H1 (cell line): ENCODE measurements at regions not wholly inside any gene's neighbourhood (a gene's known extent, or its start where the extent isn't known, plus 50 kb on each side); places are given as distances from the start of the nearest gene placed in this dataset.

Experiments
- BACH1 ChIP-seq: IDR thresholded peaks from 2 replicates; pipeline ENCODE4 v1.6.1; 2012; ENCODE audit warnings: low read length, improper control_type of control experiment
- CEBPB ChIP-seq: IDR thresholded peaks from 2 replicates; pipeline ENCODE4 v1.6.1; 2012; ENCODE audit warnings: low read depth, low read length
- CREB1 ChIP-seq: IDR thresholded peaks from 2 replicates; pipeline ENCODE4 v1.6.1; 2012; ENCODE audit warnings: inconsistent platforms
- NANOG ChIP-seq: IDR thresholded peaks from 2 replicates; pipeline ENCODE4 v1.6.1; 2011; ENCODE audit warnings: low read length, low read depth, mild to moderate bottlenecking, inconsistent platforms; ENCODE audit not compliant: insufficient read depth, poor library complexity, severe bottlenecking
- POU5F1 ChIP-seq: IDR thresholded peaks from 2 replicates; pipeline ENCODE4 v1.6.1; 2011; ENCODE audit warnings: low read depth, mild to moderate bottlenecking, low read length, moderate library complexity
- RAD21 ChIP-seq, 2 experiments: IDR thresholded peaks in 1 of 2; conservative IDR thresholded peaks in 1 of 2; 2 replicates each; pipeline ENCODE4 v1.6.1; 2011; ENCODE audit warnings: low read depth in 2 of 2, low read length in 2 of 2, improper control_type of control experiment in 1 of 2, inconsistent platforms in 1 of 2, mild to moderate bottlenecking in 1 of 2, moderate library complexity in 1 of 2
- TF ChIP-seq, protein P1 (sequence below): fragments of 300-600 bp; sonication (generic); IDR thresholded peaks from 2 replicates; pipeline ENCODE4 v1.7.1; 2012; ENCODE audit warnings: low read length, moderate library complexity, mild to moderate bottlenecking, inconsistent platforms; ENCODE audit not compliant: insufficient replicate concordance
- TF ChIP-seq, protein P2 (sequence below): IDR thresholded peaks from 2 replicates; pipeline ENCODE4 v1.6.1; 2011; ENCODE audit warnings: low read length, improper control_type of control experiment

DNA sequence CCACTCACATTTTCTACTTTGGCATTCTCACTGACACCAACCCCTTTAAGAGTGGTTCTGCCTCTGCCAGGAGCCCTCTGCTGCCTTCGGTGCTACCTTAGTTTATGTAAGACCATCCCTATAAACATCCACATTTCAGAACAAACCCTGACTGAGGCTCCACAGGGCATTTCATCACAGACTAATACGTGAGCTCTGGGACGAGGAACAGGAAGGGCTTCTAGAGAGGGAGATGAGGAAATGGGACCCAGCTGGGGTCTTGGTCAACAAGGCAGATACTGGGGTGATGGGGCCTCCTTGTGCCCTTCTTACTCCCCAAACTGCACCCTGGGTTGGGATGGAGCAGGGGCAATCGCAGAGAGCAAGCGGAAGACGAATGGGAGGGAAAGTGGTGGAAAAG, 86.5 kb upstream of the FYN start (continued):
- TF ChIP-seq, protein P1, sequence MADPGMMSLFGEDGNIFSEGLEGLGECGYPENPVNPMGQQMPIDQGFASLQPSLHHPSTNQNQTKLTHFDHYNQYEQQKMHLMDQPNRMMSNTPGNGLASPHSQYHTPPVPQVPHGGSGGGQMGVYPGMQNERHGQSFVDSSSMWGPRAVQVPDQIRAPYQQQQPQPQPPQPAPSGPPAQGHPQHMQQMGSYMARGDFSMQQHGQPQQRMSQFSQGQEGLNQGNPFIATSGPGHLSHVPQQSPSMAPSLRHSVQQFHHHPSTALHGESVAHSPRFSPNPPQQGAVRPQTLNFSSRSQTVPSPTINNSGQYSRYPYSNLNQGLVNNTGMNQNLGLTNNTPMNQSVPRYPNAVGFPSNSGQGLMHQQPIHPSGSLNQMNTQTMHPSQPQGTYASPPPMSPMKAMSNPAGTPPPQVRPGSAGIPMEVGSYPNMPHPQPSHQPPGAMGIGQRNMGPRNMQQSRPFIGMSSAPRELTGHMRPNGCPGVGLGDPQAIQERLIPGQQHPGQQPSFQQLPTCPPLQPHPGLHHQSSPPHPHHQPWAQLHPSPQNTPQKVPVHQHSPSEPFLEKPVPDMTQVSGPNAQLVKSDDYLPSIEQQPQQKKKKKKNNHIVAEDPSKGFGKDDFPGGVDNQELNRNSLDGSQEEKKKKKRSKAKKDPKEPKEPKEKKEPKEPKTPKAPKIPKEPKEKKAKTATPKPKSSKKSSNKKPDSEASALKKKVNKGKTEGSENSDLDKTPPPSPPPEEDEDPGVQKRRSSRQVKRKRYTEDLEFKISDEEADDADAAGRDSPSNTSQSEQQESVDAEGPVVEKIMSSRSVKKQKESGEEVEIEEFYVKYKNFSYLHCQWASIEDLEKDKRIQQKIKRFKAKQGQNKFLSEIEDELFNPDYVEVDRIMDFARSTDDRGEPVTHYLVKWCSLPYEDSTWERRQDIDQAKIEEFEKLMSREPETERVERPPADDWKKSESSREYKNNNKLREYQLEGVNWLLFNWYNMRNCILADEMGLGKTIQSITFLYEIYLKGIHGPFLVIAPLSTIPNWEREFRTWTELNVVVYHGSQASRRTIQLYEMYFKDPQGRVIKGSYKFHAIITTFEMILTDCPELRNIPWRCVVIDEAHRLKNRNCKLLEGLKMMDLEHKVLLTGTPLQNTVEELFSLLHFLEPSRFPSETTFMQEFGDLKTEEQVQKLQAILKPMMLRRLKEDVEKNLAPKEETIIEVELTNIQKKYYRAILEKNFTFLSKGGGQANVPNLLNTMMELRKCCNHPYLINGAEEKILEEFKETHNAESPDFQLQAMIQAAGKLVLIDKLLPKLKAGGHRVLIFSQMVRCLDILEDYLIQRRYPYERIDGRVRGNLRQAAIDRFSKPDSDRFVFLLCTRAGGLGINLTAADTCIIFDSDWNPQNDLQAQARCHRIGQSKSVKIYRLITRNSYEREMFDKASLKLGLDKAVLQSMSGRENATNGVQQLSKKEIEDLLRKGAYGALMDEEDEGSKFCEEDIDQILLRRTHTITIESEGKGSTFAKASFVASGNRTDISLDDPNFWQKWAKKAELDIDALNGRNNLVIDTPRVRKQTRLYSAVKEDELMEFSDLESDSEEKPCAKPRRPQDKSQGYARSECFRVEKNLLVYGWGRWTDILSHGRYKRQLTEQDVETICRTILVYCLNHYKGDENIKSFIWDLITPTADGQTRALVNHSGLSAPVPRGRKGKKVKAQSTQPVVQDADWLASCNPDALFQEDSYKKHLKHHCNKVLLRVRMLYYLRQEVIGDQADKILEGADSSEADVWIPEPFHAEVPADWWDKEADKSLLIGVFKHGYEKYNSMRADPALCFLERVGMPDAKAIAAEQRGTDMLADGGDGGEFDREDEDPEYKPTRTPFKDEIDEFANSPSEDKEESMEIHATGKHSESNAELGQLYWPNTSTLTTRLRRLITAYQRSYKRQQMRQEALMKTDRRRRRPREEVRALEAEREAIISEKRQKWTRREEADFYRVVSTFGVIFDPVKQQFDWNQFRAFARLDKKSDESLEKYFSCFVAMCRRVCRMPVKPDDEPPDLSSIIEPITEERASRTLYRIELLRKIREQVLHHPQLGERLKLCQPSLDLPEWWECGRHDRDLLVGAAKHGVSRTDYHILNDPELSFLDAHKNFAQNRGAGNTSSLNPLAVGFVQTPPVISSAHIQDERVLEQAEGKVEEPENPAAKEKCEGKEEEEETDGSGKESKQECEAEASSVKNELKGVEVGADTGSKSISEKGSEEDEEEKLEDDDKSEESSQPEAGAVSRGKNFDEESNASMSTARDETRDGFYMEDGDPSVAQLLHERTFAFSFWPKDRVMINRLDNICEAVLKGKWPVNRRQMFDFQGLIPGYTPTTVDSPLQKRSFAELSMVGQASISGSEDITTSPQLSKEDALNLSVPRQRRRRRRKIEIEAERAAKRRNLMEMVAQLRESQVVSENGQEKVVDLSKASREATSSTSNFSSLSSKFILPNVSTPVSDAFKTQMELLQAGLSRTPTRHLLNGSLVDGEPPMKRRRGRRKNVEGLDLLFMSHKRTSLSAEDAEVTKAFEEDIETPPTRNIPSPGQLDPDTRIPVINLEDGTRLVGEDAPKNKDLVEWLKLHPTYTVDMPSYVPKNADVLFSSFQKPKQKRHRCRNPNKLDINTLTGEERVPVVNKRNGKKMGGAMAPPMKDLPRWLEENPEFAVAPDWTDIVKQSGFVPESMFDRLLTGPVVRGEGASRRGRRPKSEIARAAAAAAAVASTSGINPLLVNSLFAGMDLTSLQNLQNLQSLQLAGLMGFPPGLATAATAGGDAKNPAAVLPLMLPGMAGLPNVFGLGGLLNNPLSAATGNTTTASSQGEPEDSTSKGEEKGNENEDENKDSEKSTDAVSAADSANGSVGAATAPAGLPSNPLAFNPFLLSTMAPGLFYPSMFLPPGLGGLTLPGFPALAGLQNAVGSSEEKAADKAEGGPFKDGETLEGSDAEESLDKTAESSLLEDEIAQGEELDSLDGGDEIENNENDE, result no peak
- TF ChIP-seq BACH1, result no peak
- no peak for TF ChIP-seq POU5F1
- TF ChIP-seq, protein P2, sequence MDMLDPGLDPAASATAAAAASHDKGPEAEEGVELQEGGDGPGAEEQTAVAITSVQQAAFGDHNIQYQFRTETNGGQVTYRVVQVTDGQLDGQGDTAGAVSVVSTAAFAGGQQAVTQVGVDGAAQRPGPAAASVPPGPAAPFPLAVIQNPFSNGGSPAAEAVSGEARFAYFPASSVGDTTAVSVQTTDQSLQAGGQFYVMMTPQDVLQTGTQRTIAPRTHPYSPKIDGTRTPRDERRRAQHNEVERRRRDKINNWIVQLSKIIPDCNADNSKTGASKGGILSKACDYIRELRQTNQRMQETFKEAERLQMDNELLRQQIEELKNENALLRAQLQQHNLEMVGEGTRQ, result no peak
- TF ChIP-seq CEBPB, result no peak
- TF ChIP-seq NANOG, result no peak
- no peak for TF ChIP-seq RAD21 (IDR thresholded peaks at IDR 0.05 in 1 of 2, conservative IDR thresholded peaks at IDR 0.05 in 1 of 2; ENCODE audit: low read depth in 2 of 2, low read length in 2 of 2)
- TF ChIP-seq CREB1, result no peak
